Suprapubic skin (tissue), 4 donors: ENCODE measurements at regions not wholly inside any gene's neighbourhood (a gene's known extent, or its start where the extent isn't known, plus 50 kb on each side); places are given as distances from the start of the nearest gene placed in this dataset.

ENCODE experiments used
- DNase-seq, 2 donors: peaks; one replicate each; pipeline ENCODE4 v3.0.0-alpha.2; 2019; ENCODE audit warnings: low spot score in 2 of 2
- H3K27ac ChIP-seq: fragments of 200-600 bp; sonication (generic); one replicate; pipeline ENCODE4 v1.5.1; 2019
- H3K27me3 ChIP-seq: fragments of 200-600 bp; sonication (generic); one replicate; pipeline ENCODE4 v1.5.1; 2019
- H3K36me3 ChIP-seq: fragments of 200-600 bp; sonication (generic); one replicate; pipeline ENCODE4 v1.5.1; 2019
- H3K4me1 ChIP-seq: fragments of 200-600 bp; sonication (generic); one replicate; pipeline ENCODE4 v1.5.1; 2019
- H3K4me3 ChIP-seq: fragments of 200-600 bp; sonication (generic); one replicate; pipeline ENCODE4 v1.5.1; 2019; ENCODE audit warnings: mild to moderate bottlenecking
- H3K9me3 ChIP-seq: fragments of 200-600 bp; sonication (generic); one replicate; pipeline ENCODE4 v1.5.1; 2019
- CTCF ChIP-seq, 2 donors: fragments of 200-600 bp in 1 of 2; fragments of 450-650 bp in 1 of 2; sonication (generic) in 1 of 2; IDR thresholded peaks; one replicate each; pipeline ENCODE4 v1.5.1; 2016 to 2019; ENCODE audit warnings: antibody characterized with exemption in 2 of 2, mild to moderate bottlenecking in 1 of 2, moderate library complexity in 1 of 2
- EP300 ChIP-seq: sonication (generic); formaldehyde crosslinking; IDR thresholded peaks from one replicate; pipeline ENCODE4 v1.6.1; 2017; ENCODE audit warnings: antibody characterized with exemption
- POLR2A ChIP-seq, 2 donors: fragments of 450-650 bp; IDR thresholded peaks; one replicate each; pipeline ENCODE4 v1.6.1; 2017; ENCODE audit warnings: antibody characterized with exemption in 2 of 2, mild to moderate bottlenecking in 2 of 2, moderate library complexity in 2 of 2
- POLR2AphosphoS5 ChIP-seq, 3 donors: sonication (generic); formaldehyde crosslinking; IDR thresholded peaks; one replicate each; pipeline ENCODE4 v1.6.1; 2017; ENCODE audit warnings: antibody characterized with exemption in 3 of 3
- WGBS: methylation state at CpG from one replicate; pipeline ENCODE4 v1.1.5; 2018; 5-methylcytosine and 5-hydroxymethylcytosine counted together

GRCh38 chr3:152060701-152061100 lies 187.3 kb downstream of the SUCNR1 start:
- no peaks in the 10 kb centered on the region for H3K9me3 ChIP-seq
- peaks cover 3% of the 10 kb centered on the region for H3K4me1 ChIP-seq
- 41% methylated on average over 1 of the region's 1 CpG for WGBS
- H3K36me3 ChIP-seq = no peaks in the 10 kb centered on the region
- TF ChIP-seq EP300 = no peak
- TF ChIP-seq POLR2AphosphoS5 (IDR thresholded peaks at IDR 0.05) = no peak
- TF ChIP-seq POLR2A (IDR thresholded peaks at IDR 0.05) = no peak
- no peak for TF ChIP-seq CTCF (IDR thresholded peaks at IDR 0.05)
- no peaks in the 10 kb centered on the region for H3K27me3 ChIP-seq
- DNase-seq = no peak
- H3K4me3 ChIP-seq = no peak overlapping the region
- no peak overlapping the region for H3K27ac ChIP-seq

DNA sequence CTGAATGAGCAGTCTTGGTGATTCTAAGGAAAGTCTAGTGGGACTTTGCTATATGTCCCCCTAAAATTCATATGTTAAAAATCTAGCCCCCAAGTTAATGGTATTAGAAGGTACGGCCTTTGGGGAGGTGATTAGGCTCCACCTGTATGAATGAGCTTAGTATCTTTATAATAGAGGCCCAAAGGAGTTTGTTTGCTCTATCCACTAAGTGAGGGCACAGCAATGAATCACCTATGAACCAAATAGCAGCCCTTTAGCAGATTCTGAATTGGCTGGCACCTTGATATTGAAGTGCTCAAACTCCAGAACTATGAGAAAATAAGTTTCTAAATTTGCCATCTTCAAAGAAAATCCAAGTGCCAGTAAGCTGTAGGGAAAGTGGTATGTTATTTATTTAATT lies 187.9 kb downstream of the SUCNR1 start:
- H3K27me3 ChIP-seq = no peaks in the 10 kb centered on the region
- TF ChIP-seq POLR2A (IDR thresholded peaks at IDR 0.05) (no peak), POLR2AphosphoS5 (IDR thresholded peaks at IDR 0.05) (no peak), CTCF (IDR thresholded peaks at IDR 0.05) (no peak), EP300 (no peak)
- no peak for DNase-seq
- no peak overlapping the region for H3K4me3 ChIP-seq
- H3K4me1 ChIP-seq = peaks cover 3% of the 10 kb centered on the region
- no peaks in the 10 kb centered on the region for H3K36me3 ChIP-seq
- H3K27ac ChIP-seq = no peak overlapping the region
- WGBS = 95% methylated on average over 1 of the region's 1 CpG
- no peaks in the 10 kb centered on the region for H3K9me3 ChIP-seq

- H3K27me3 ChIP-seq = no peaks in the 10 kb centered on the region
- H3K36me3 ChIP-seq = no peaks in the 10 kb centered on the region
- no peak overlapping the region for H3K4me3 ChIP-seq
- H3K27ac ChIP-seq = no peak overlapping the region
- TF ChIP-seq POLR2A (IDR thresholded peaks at IDR 0.05) = no peak
- no peak for TF ChIP-seq CTCF (IDR thresholded peaks at IDR 0.05)
- no peak for TF ChIP-seq POLR2AphosphoS5 (IDR thresholded peaks at IDR 0.05)
- no peak for TF ChIP-seq EP300
- DNase-seq = no peak
- no peaks in the 10 kb centered on the region for H3K9me3 ChIP-seq
- H3K4me1 ChIP-seq = no peaks in the 10 kb centered on the region
These were observed 196.4 kb downstream of the SUCNR1 start for GRCh38 chr3:152069871-152070270.

DNA sequence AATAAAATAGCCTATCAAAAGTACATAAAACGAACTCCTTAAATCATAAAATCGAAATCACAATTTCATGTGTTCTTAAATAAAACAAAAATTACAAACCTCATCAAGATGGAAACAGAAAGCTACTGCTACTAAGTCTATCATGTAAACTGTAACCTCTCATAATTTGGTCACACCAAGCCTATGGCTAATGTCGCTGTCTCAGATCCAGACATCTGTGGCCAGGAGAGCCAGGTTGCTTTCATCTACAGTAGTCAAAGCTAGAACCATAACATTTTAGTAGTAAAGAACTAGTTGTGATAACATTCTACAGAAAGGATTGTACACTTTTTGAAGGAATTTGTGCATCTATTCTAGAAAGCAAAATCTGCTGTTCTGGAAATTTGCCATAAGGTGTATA lies 197.4 kb upstream of the MBNL1 start:
- Histone ChIP-seq H3K4me3 (no peak overlapping the region), H3K4me1 (no peaks in the 10 kb centered on the region), H3K9me3 (no peaks in the 10 kb centered on the region), H3K36me3 (no peaks in the 10 kb centered on the region), H3K27me3 (no peaks in the 10 kb centered on the region), H3K27ac (no peak overlapping the region)
- 99% methylated on average over 3 of the region's 3 CpGs for WGBS
- DNase-seq = no peak
- no peak for TF ChIP-seq EP300
- no peak for TF ChIP-seq CTCF (IDR thresholded peaks at IDR 0.05)
- TF ChIP-seq POLR2AphosphoS5 (IDR thresholded peaks at IDR 0.05) = no peak

DNA sequence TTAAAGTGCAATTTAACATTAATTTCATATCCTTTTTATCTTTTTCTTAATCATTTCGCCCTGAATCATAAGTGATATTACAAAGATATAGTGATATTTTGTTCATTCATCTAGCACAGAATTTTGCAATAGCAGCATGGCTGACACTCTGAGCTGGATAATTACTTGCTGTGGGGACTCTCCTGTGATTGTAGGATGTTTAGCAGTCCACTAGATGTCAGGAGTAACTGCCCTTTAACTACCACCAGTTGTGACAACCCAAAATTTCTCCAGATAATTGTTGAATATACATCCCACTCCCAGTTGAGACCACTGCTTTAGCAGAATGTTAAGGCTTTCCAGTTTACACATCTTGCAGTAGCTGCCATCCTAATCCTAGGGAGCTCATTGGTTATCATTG lies 196.8 kb upstream of the MBNL1 start:
- no peaks in the 10 kb centered on the region for H3K4me1 ChIP-seq
- H3K27me3 ChIP-seq = no peaks in the 10 kb centered on the region
- no peaks in the 10 kb centered on the region for H3K36me3 ChIP-seq
- no peak overlapping the region for H3K27ac ChIP-seq
- no peak for DNase-seq
- 68% methylated on average over 1 of the region's 1 CpG for WGBS
- H3K9me3 ChIP-seq = no peaks in the 10 kb centered on the region
- TF ChIP-seq CTCF (IDR thresholded peaks at IDR 0.05) = no peak
- no peak overlapping the region for H3K4me3 ChIP-seq
